Fibroblast of lung (primary cell): ENCODE measurements at regions not wholly inside any gene's neighbourhood (a gene's known extent, or its start where the extent isn't known, plus 50 kb on each side); places are given as distances from the start of the nearest gene placed in this dataset.

Experiments
- CTCF ChIP-seq, 2 donors: IDR thresholded peaks in 1 of 2; conservative IDR thresholded peaks in 1 of 2; 1 replicate in 1 of 2; 2 replicates in 1 of 2; pipeline ENCODE4 v1.5.1; 2011 to 2012; ENCODE audit warnings: low read length in 2 of 2, control low read depth in 1 of 2, inconsistent platforms in 1 of 2, low read depth in 1 of 2, mild to moderate bottlenecking in 1 of 2
- EZH2 ChIP-seq: IDR thresholded peaks from 2 replicates; pipeline ENCODE4 v1.5.1; 2012; ENCODE audit warnings: low read length, control low read depth, mild to moderate bottlenecking; ENCODE audit errors: missing control alignments

- TF ChIP-seq CTCF (conservative IDR thresholded peaks at IDR 0.05 in 1 of 2, IDR thresholded peaks at IDR 0.05 in 1 of 2; ENCODE audit: low read depth in 1 of 2, low read length in 2 of 2) (no peak), EZH2 (no peak)
Observed at GRCh38 chr16:35732046-35732810, 2272.8 kb downstream of the TP53TG3F start.
